ENCODE measurements at regions not wholly inside any gene's neighbourhood (a gene's known extent, or its start where the extent isn't known, plus 50 kb on each side); places are given as distances from the start of the nearest gene placed in this dataset.

GRCh38 chr17:63246344-63246743, 199.8 kb downstream of the CYB561 start:
- H3K9me3 ChIP-seq (ENCODE audit: control insufficient read depth in 2 of 2, low read length in 2 of 2) = peaks cover 2 to 3% of the 10 kb centered on the region in 2 experiments
- H3K27me3 ChIP-seq (ENCODE audit: control insufficient read depth, insufficient read depth, low read length) = peaks cover 1% of the 10 kb centered on the region
- H3K36me3 ChIP-seq (ENCODE audit: control insufficient read depth, insufficient read depth, low read length) = no peaks in the 10 kb centered on the region
- H3K4me3 ChIP-seq (ENCODE audit: low read depth, low read length) = no peak overlapping the region
- Mint-ChIP-seq H3K9me3 (peaks cover 0 to 4% (median 1%) of the 10 kb centered on the region in 7 donors), H3K27ac (no peak overlapping the region), H3K4me3 (no peak overlapping the region), H3K4me1 (no peaks in the 10 kb centered on the region), H3K36me3 (peaks cover 10% of the 10 kb centered on the region), H3K27me3 (peaks cover 4% of the 10 kb centered on the region)
- DNase-seq (no peak), ATAC-seq (ENCODE audit: low read depth in 2 of 2) (no peak)
- H3K4me1 ChIP-seq (ENCODE audit: control insufficient read depth, insufficient read depth, low read length, poor library complexity, severe bottlenecking) = no peaks in the 10 kb centered on the region
- no peak overlapping the region for H3K27ac ChIP-seq (ENCODE audit: insufficient read depth, low read length, poor library complexity, severe bottlenecking)

GRCh38 chr17:63247706-63248105, 198.4 kb downstream of the CYB561 start:
- Histone ChIP-seq H3K27me3 (ENCODE audit: control insufficient read depth, insufficient read depth, low read length) (no peaks in the 10 kb centered on the region), H3K27ac (ENCODE audit: insufficient read depth, low read length, poor library complexity, severe bottlenecking) (no peak overlapping the region), H3K36me3 (ENCODE audit: control insufficient read depth, insufficient read depth, low read length) (no peaks in the 10 kb centered on the region), H3K9me3 (ENCODE audit: control insufficient read depth in 2 of 2, low read length in 2 of 2) (peaks cover 2 to 3% of the 10 kb centered on the region in 2 experiments), H3K4me1 (ENCODE audit: control insufficient read depth, insufficient read depth, low read length, poor library complexity, severe bottlenecking) (no peaks in the 10 kb centered on the region), H3K4me3 (ENCODE audit: low read depth, low read length) (no peak overlapping the region)
- Mint-ChIP-seq H3K9me3 (peaks cover 0 to 4% (median 1%) of the 10 kb centered on the region in 7 donors), H3K4me3 (no peak overlapping the region), H3K4me1 (no peaks in the 10 kb centered on the region), H3K36me3 (peaks cover 9% of the 10 kb centered on the region), H3K27ac (no peak overlapping the region), H3K27me3 (peaks cover 7% of the 10 kb centered on the region)
- DNase-seq (no peak), ATAC-seq (ENCODE audit: low read depth in 2 of 2) (no peak)

DNA sequence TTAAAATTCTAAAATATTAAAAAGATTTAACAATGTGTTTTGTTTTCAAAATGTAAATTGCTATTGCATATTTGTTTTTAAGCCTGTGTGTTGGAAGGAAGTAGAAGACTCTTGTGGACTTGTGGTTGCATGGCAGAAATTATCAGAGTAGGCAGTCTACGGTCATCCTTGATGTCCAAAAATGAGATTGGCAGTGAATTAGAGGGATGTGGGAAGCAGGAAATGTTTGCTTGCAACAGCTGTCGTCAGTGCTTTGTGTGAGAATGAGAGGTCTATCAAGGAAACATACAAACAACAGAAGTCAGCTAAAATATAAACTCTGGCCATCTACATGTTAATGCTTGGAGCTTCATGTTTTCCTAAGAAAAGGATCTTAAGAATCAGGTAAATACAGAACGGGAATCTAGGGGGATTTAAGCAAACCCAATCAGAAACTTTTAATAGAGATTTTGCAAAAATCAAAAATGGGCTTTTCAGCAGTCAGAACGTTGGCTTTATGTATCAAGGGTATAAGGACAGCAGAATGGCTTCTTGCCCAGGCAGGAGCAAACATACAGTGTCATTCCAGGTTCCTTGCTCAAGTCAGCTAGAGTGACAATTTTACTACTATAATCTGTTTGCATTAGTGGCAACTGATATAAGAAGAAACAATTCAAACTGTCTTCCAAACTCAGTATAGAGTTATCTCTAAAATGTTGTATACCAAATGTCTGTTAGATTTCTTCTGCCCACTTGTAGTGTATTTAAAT, 196.7 kb downstream of the CYB561 start:
- H3K4me1 Mint-ChIP-seq = peaks cover 0 to 2% (median 0%) of the 10 kb centered on the region in 4 donors
- H3K27me3 Mint-ChIP-seq = peaks cover 4% of the 10 kb centered on the region
- DNase-seq (no peak), ATAC-seq (ENCODE audit: low read depth in 2 of 2) (no peak)
- Histone ChIP-seq H3K27me3 (ENCODE audit: control insufficient read depth, insufficient read depth, low read length) (no peaks in the 10 kb centered on the region), H3K4me1 (ENCODE audit: control insufficient read depth, insufficient read depth, low read length, poor library complexity, severe bottlenecking) (no peaks in the 10 kb centered on the region), H3K4me3 (ENCODE audit: low read depth, low read length) (no peak overlapping the region), H3K27ac (ENCODE audit: insufficient read depth, low read length, poor library complexity, severe bottlenecking) (no peak overlapping the region), H3K36me3 (ENCODE audit: control insufficient read depth, insufficient read depth, low read length) (no peaks in the 10 kb centered on the region), H3K9me3 (ENCODE audit: control insufficient read depth in 2 of 2, low read length in 2 of 2) (no peaks in the 10 kb centered on the region)
- H3K36me3 Mint-ChIP-seq = peaks cover 4% of the 10 kb centered on the region
- no peak overlapping the region for H3K4me3 Mint-ChIP-seq
- peaks cover 0 to 3% (median 0%) of the 10 kb centered on the region in 7 donors for H3K9me3 Mint-ChIP-seq
- H3K27ac Mint-ChIP-seq = no peak overlapping the region

GRCh38 chr17:63250830-63251229, 195.3 kb downstream of the CYB561 start:
- ATAC-seq (ENCODE audit: low read depth in 2 of 2) = no peak
- peaks cover 0 to 2% (median 0%) of the 10 kb centered on the region in 4 donors for H3K4me1 Mint-ChIP-seq
- no peak overlapping the region for H3K4me3 Mint-ChIP-seq
- no peak overlapping the region for H3K27ac Mint-ChIP-seq
- Histone ChIP-seq H3K4me3 (ENCODE audit: low read depth, low read length) (no peak overlapping the region), H3K27me3 (ENCODE audit: control insufficient read depth, insufficient read depth, low read length) (no peaks in the 10 kb centered on the region), H3K36me3 (ENCODE audit: control insufficient read depth, insufficient read depth, low read length) (no peaks in the 10 kb centered on the region), H3K4me1 (ENCODE audit: control insufficient read depth, insufficient read depth, low read length, poor library complexity, severe bottlenecking) (no peaks in the 10 kb centered on the region), H3K9me3 (ENCODE audit: control insufficient read depth in 2 of 2, low read length in 2 of 2) (no peaks in the 10 kb centered on the region), H3K27ac (ENCODE audit: insufficient read depth, low read length, poor library complexity, severe bottlenecking) (no peak overlapping the region)
- H3K36me3 Mint-ChIP-seq = no peaks in the 10 kb centered on the region
- H3K9me3 Mint-ChIP-seq = peaks cover 0 to 3% (median 0%) of the 10 kb centered on the region in 7 donors
- no peak for DNase-seq
- H3K27me3 Mint-ChIP-seq = peaks cover 4% of the 10 kb centered on the region

- H3K9me3 Mint-ChIP-seq = peaks cover 0 to 5% (median 1%) of the 10 kb centered on the region in 7 donors
- H3K9me3 ChIP-seq (ENCODE audit: control insufficient read depth in 2 of 2, low read length in 2 of 2) = no peaks in the 10 kb centered on the region
- H3K27ac Mint-ChIP-seq = no peak overlapping the region
- no peaks in the 10 kb centered on the region for H3K4me1 ChIP-seq (ENCODE audit: control insufficient read depth, insufficient read depth, low read length, poor library complexity, severe bottlenecking)
- no peaks in the 10 kb centered on the region for H3K36me3 ChIP-seq (ENCODE audit: control insufficient read depth, insufficient read depth, low read length)
- H3K4me1 Mint-ChIP-seq = peaks cover 0 to 2% (median 0%) of the 10 kb centered on the region in 4 donors
- no peak overlapping the region for H3K4me3 Mint-ChIP-seq
- no peak overlapping the region for H3K27ac ChIP-seq (ENCODE audit: insufficient read depth, low read length, poor library complexity, severe bottlenecking)
- DNase-seq (no peak), ATAC-seq (ENCODE audit: low read depth in 2 of 2) (no peak)
- peaks cover 16% of the 10 kb centered on the region for H3K27me3 Mint-ChIP-seq
- no peaks in the 10 kb centered on the region for H3K27me3 ChIP-seq (ENCODE audit: control insufficient read depth, insufficient read depth, low read length)
- H3K4me3 ChIP-seq (ENCODE audit: low read depth, low read length) = no peak overlapping the region
- peaks cover 5% of the 10 kb centered on the region for H3K36me3 Mint-ChIP-seq
Observed at GRCh38 chr17:63258785-63259184, 187.3 kb downstream of the CYB561 start.

DNA sequence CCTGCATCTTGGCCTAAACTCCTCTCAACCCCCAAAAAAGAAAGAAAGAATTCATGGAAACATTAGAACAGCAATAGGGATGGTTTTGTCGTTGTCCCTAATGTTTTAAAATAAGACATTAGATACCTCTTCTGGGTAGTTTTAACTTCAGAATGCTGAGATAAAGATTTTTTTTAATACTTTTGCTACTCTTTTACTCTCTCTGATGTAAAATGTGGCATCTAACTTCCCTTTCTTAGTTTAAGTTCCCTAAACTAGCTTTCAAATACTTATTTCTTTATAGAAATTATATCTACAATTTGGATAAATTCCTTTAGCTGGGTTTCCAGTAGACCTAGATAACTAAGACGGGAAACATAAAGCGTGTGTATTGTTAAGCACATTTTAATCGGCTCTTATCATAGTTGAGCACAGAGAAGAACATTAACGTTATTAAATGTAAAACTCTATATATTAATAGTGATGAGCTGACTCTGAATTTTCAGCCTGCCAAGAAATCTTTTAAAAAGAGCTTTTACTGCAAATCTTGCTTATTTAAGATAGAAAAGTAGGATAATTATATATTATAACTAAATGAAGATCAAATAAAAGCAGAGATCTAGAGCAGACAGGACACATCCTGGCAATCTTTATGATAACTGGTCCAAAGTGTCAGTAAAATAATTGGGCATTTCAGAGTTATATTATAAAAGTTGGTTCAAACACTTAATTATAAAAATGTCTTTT, 183.2 kb downstream of the CYB561 start:
- DNase-seq (no peak), ATAC-seq (ENCODE audit: low read depth in 2 of 2) (no peak)
- no peaks in the 10 kb centered on the region for H3K9me3 Mint-ChIP-seq
- no peak overlapping the region for H3K27ac ChIP-seq (ENCODE audit: insufficient read depth, low read length, poor library complexity, severe bottlenecking)
- no peak overlapping the region for H3K27ac Mint-ChIP-seq
- no peaks in the 10 kb centered on the region for H3K9me3 ChIP-seq (ENCODE audit: control insufficient read depth in 2 of 2, low read length in 2 of 2)
- no peaks in the 10 kb centered on the region for H3K36me3 Mint-ChIP-seq
- no peaks in the 10 kb centered on the region for H3K4me1 ChIP-seq (ENCODE audit: control insufficient read depth, insufficient read depth, low read length, poor library complexity, severe bottlenecking)
- peaks cover 5% of the 10 kb centered on the region for H3K27me3 Mint-ChIP-seq
- no peaks in the 10 kb centered on the region for H3K4me1 Mint-ChIP-seq
- H3K27me3 ChIP-seq (ENCODE audit: control insufficient read depth, insufficient read depth, low read length) = no peaks in the 10 kb centered on the region
- no peak overlapping the region for H3K4me3 ChIP-seq (ENCODE audit: low read depth, low read length)
- H3K4me3 Mint-ChIP-seq = no peak overlapping the region
- no peaks in the 10 kb centered on the region for H3K36me3 ChIP-seq (ENCODE audit: control insufficient read depth, insufficient read depth, low read length)

DNA sequence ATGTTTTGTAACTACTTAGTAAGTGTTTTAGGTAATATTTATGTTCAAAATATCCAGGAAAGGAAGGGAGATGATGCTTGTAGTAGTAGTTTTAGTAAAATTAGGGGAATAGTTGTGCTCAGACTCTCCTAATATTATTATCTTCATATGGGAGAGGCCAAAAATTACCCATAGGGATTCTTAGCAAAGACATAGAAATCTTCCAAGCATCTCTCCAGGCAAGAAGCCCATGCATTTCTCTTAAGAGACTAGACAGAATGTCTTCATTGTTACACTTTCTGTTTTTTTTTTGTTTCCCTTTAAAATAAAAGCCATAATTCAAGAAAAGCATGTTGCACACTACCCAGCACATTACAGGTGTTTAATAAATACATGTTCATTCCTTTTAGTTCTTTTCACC, 180.6 kb downstream of the CYB561 start:
- ATAC-seq (ENCODE audit: low read depth in 2 of 2) = no peak
- H3K4me3 ChIP-seq (ENCODE audit: low read depth, low read length) = no peak overlapping the region
- H3K27ac Mint-ChIP-seq = no peak overlapping the region
- H3K27me3 ChIP-seq (ENCODE audit: control insufficient read depth, insufficient read depth, low read length) = no peaks in the 10 kb centered on the region
- no peak overlapping the region for H3K4me3 Mint-ChIP-seq
- no peaks in the 10 kb centered on the region for H3K4me1 Mint-ChIP-seq
- H3K36me3 ChIP-seq (ENCODE audit: control insufficient read depth, insufficient read depth, low read length) = peaks cover 3% of the 10 kb centered on the region
- H3K9me3 Mint-ChIP-seq = no peaks in the 10 kb centered on the region
- no peak for DNase-seq
- H3K27ac ChIP-seq (ENCODE audit: insufficient read depth, low read length, poor library complexity, severe bottlenecking) = no peak overlapping the region
- no peaks in the 10 kb centered on the region for H3K9me3 ChIP-seq (ENCODE audit: control insufficient read depth in 2 of 2, low read length in 2 of 2)
- peaks cover 2% of the 10 kb centered on the region for H3K36me3 Mint-ChIP-seq
- peaks cover 5% of the 10 kb centered on the region for H3K27me3 Mint-ChIP-seq
- no peaks in the 10 kb centered on the region for H3K4me1 ChIP-seq (ENCODE audit: control insufficient read depth, insufficient read depth, low read length, poor library complexity, severe bottlenecking)
